ENCODE measurements at regions not wholly inside any gene's neighbourhood (a gene's known extent, or its start where the extent isn't known, plus 50 kb on each side); places are given as distances from the start of the nearest gene placed in this dataset.
A peak's percentile ranks its signal among the peaks of the same experiment; 100 is the strongest.

DNA sequence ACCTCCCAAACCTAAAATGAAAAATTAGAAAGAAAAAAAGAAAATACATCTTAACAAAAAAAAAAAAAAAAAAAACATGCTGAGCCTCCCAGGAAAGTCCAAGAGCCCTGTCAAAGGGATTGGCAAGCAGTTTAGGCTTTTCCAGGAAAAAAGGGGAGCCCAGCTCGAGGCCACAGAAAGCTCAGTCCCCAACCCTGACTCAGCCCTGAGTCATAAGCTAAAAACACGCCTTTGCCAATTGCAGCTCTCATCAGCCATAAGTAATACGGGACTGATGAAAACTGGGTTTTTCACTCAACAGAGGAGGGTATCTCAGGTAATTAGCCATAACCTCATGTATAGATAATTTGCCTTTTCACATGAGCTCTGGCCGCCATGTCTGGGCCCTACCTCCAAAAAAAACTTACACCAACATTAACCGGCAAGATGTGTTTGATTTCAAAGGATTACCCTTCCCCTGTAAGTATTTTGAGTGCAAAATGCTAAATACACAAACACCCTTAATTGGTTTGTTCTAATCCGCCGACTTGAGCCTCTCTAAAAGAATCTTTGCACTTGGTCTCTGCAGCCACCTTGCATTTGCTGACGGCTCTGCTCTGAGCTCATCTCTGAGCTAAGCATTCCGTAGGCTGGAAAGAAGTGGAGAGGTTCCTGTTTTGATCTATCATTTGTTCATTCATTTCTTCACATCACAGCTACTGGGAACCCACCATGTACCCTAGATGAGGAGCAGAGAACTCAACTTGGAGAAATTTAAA lies 319.2 kb downstream of the BCL11B start:
- TF ChIP-seq, protein P1, sequence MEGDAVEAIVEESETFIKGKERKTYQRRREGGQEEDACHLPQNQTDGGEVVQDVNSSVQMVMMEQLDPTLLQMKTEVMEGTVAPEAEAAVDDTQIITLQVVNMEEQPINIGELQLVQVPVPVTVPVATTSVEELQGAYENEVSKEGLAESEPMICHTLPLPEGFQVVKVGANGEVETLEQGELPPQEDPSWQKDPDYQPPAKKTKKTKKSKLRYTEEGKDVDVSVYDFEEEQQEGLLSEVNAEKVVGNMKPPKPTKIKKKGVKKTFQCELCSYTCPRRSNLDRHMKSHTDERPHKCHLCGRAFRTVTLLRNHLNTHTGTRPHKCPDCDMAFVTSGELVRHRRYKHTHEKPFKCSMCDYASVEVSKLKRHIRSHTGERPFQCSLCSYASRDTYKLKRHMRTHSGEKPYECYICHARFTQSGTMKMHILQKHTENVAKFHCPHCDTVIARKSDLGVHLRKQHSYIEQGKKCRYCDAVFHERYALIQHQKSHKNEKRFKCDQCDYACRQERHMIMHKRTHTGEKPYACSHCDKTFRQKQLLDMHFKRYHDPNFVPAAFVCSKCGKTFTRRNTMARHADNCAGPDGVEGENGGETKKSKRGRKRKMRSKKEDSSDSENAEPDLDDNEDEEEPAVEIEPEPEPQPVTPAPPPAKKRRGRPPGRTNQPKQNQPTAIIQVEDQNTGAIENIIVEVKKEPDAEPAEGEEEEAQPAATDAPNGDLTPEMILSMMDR (IDR thresholded peaks at IDR 0.05; ENCODE audit: low read depth, low read length), result no peak
- no peak for TF ChIP-seq MYC (IDR thresholded peaks at IDR 0.05; ENCODE audit: low read depth, low read length)
- no peak for TF ChIP-seq MAX (IDR thresholded peaks at IDR 0.05; ENCODE audit: low read depth, low read length)
- no peak for TF ChIP-seq POLR2A (IDR thresholded peaks at IDR 0.05; ENCODE audit: extremely low read depth, insufficient read length)
- DNase-seq (ENCODE audit: low read depth), result peak; percentile 53

DNA sequence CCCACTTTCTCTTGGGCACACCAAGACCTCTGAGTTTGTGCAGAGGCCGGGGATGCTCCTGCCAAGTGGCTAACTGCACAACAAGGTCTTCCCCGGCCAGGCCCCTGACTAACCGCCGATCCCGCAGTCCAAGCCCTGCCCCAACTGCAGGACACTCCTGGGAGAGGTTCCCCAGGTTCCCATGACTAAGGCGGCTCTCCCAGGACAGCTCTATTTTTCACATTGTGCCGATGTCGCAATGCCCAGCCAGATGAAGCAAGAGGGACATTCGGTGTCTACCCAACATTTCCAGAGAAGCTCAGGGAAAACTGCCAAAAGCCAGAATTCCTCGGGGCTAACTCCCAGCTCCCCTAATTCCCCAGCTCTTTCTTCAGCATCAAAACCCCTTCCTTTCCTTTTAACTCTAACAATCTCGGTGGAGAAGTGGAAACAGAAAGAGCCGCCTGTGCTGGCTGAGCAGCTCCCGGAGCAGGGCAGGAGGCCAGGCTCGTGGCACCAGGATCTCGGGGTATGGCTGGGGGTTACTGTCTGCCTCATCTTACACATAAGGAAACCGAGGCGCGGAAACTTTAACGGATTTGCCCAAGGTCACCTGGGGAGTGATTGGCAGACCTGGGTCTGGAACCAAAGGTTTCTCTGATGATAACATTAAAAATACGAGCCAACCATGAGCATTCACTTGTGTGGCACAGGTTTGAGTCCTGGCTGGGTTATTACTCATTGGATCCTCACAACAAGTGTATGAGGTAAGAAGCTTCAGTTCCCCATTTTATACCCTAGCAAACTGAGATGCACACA lies 318.2 kb downstream of the BCL11B start:
- TF ChIP-seq POLR2A (IDR thresholded peaks at IDR 0.05; ENCODE audit: extremely low read depth, insufficient read length), result no peak
- TF ChIP-seq, protein P1 (IDR thresholded peaks at IDR 0.05; ENCODE audit: low read depth, low read length), result no peak
- no peak for TF ChIP-seq MAX (IDR thresholded peaks at IDR 0.05; ENCODE audit: low read depth, low read length)
- no peak for TF ChIP-seq MYC (IDR thresholded peaks at IDR 0.05; ENCODE audit: low read depth, low read length)

More for the DNA sequence above, 319.2 kb downstream of the BCL11B start:
- no peak overlapping the region for H3K4me3 ChIP-seq (ENCODE audit: low read depth, low read length)

DNA sequence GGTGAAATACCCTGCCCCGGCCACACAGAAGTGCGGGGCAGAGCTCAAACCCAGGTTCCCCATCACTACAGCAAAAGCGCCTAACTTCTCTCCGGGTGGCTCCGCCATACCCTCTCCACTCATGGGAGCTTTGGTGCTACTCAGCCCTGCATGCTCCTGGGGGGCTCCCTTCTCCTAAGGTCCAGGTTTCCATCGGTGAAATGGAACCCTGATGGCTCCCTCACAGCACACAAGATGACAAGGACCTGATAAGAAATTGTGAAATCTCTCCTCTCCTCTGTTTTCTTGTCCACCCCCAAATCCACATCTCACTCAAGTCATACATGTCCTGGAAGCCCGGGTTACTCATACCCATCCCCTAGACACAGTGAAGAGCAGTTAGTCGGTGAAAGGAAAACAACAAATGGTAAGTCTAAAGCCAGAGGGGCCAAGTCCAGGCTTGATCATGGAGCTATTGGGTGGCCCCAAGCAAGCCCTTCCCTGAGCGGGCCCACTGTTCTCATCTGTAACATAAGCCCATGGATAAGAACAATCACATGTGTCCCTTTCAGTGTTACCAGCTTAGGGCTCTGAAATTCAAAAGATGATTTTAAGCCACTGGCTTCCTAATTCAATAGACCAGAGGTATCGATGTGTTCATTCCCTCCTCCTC lies 317.5 kb downstream of the BCL11B start:
- no peak for DNase-seq (ENCODE audit: low read depth)
- TF ChIP-seq, protein P1 (IDR thresholded peaks at IDR 0.05; ENCODE audit: low read depth, low read length), result no peak
- TF ChIP-seq MYC (IDR thresholded peaks at IDR 0.05; ENCODE audit: low read depth, low read length) (no peak), MAX (IDR thresholded peaks at IDR 0.05; ENCODE audit: low read depth, low read length) (no peak), POLR2A (IDR thresholded peaks at IDR 0.05; ENCODE audit: extremely low read depth, insufficient read length) (no peak)
- no peak overlapping the region for H3K4me3 ChIP-seq (ENCODE audit: low read depth, low read length)

More for the DNA sequence above, 318.2 kb downstream of the BCL11B start:
- peak; percentile 42 for DNase-seq (ENCODE audit: low read depth)
- no peak overlapping the region for H3K4me3 ChIP-seq (ENCODE audit: low read depth, low read length)

- H3K4me3 ChIP-seq (ENCODE audit: low read depth, low read length), result no peak overlapping the region
- no peak for DNase-seq (ENCODE audit: low read depth)
- TF ChIP-seq MAX (IDR thresholded peaks at IDR 0.05; ENCODE audit: low read depth, low read length), result no peak
- TF ChIP-seq, protein P1 (IDR thresholded peaks at IDR 0.05; ENCODE audit: low read depth, low read length), result no peak
- TF ChIP-seq MYC (IDR thresholded peaks at IDR 0.05; ENCODE audit: low read depth, low read length), result no peak
- no peak for TF ChIP-seq POLR2A (IDR thresholded peaks at IDR 0.05; ENCODE audit: extremely low read depth, insufficient read length)
Measured at GRCh38 chr14:98955036-98955740, 316.8 kb downstream of the BCL11B start.

GRCh38 chr14:98955741-98956070 lies 316.3 kb downstream of the BCL11B start:
- no peak for DNase-seq (ENCODE audit: low read depth)
- no peak for TF ChIP-seq POLR2A (IDR thresholded peaks at IDR 0.05; ENCODE audit: extremely low read depth, insufficient read length)
- no peak for TF ChIP-seq MAX (IDR thresholded peaks at IDR 0.05; ENCODE audit: low read depth, low read length)
- TF ChIP-seq, protein P1 (IDR thresholded peaks at IDR 0.05; ENCODE audit: low read depth, low read length), result no peak
- no peak for TF ChIP-seq MYC (IDR thresholded peaks at IDR 0.05; ENCODE audit: low read depth, low read length)
- H3K4me3 ChIP-seq (ENCODE audit: low read depth, low read length), result no peak overlapping the region

All from NB4 (cell line).